NCI-H1436 (cell line): ENCODE measurements at regions not wholly inside any gene's neighbourhood (a gene's known extent, or its start where the extent isn't known, plus 50 kb on each side); places are given as distances from the start of the nearest gene placed in this dataset.

Experiments
- DNase-seq: peaks from one replicate; lab custom pipeline; 2025; lab: John Stamatoyannopoulos, UW

DNA sequence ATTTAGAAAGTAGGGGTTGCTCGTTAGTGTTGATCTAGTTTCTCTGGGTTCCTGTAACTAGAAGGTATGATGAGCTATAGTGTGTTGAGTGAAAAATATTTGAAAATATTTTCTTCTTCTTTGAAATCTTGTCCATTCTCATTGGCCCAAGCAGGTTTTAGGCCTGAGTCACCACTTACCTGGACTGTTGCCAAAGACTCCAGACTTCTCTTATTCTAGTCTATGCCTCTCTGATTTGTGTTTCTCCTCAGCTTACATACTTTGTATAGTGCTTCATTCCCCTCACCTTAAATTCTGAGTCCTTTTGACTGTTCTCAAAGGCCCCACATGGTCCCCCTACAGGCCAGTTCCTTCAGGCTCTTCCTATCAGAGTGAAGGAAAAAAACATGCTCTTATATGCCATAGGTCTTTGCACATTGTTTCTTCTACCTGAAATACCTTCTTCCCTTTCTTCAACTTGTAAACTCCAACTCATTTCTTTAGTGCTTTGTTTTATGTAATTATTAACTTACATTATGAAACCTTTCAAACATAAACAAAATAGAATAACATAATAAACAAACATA, 258.2 kb downstream of the PPP1R2C start:
- no peak for DNase-seq

DNA sequence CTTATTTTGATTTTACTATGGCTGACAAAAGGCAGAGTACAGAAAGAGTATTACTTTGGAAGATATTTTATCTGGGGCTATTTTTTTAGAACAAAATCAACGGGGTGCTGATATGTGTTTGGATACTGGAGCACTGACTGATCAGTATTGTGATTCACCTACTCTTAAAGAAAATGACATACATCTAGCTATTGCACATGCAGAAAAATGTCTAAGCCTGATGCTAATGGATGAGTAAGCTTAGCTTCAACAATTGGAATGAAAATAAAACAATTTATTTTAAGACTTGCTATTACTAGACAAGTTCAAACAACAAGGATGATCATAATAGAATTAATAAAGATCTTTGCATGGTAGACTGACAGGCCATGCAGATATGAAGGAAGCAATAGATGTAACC, 262.0 kb downstream of the PPP1R2C start:
- DNase-seq: no peak

DNA sequence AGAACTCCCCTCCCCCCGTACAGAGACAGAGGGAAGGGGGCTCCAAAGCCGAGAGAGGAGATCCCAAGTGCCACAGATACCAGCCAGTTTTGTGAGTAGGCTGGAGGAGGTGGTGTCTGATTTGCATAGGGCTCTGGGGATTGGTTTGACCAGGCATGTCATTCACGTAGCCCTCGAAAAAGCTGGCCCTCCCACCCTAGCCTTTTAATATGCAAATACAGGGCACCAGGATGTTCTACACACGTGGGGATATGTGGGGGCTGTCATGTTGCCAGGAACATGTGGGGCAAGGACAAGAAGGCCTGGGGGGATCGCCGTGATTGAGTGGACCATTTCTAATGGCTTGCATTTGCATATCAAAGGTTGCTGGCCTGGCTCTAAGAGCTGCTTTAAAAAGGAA, 272.9 kb downstream of the PPP1R2C start:
- no peak for DNase-seq

DNA sequence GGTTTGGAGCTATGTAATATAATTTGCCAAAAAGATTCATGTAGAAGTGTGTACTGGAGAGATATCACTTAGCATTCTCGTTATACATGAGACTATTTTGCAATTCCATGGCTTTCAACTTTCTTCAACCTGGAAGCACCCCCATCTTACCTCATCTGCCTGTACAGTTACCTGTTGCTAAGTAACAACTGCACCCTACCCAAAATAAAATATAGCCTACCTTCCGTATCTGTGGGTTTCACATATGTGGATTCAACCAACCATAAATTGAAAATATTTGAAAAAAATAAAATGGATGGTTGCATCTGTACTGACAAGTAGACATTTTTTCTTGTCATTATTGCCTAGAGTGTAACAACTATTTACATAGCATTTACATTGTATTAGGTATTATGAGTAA, 278.3 kb downstream of the PPP1R2C start:
- no peak for DNase-seq

DNA sequence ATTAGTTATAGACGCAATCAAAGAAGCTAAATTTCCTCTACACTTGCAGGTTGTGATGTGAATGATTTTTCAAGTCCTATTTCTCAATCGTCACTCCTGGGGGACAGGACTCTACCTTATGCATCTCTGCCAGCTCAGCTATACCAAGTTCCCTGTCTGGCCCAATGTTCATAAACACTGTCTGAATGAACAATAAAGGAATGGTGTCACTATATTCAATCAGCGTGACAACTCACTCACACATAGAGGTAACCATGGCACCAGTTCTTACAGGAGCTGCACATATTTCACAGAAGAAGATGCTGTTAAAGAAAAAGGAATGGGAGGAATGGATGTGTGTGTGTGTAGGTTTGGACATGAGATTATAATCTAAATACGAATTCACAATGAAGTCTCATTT, 280.6 kb downstream of the PPP1R2C start:
- DNase-seq: no peak

DNA sequence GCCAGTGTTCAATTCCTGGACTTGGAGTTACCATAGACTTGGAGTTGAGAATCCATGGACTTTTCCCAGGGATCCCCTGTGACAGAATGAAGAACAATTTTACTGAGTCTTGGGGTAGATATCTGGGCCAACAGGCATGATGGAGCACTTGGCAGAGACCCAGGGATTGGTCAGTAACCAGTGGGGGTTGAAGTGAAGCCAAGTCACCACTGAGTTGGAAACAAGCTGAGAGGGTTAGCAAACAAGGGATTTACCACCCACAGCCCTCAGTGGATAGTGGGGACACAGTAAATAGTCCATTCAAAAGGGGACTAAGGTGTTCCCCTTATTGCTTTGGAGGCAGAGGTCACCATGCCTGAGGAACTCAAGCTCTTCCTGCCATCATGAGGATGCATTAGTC, 281.7 kb downstream of the PPP1R2C start:
- no peak for DNase-seq

DNA sequence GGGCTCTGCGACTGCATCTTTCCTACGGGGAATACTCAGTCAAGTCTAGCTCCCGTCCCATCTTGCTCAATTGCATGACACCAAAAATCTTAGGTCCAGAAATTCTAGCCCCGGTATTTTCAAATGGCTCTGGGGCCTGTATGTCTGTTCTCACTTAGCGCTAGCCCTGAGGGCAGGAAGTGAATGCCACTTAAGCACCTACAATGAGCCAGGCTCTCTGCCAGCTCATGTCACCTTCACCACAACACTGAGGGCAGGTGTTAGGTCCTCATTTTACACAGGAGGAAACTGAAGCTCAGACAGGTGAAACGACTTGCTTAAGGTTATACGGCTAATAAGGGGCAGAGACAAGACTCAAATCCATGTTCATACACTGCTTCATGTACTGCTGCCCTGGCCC, 282.8 kb downstream of the PPP1R2C start:
- DNase-seq: peak; percentile 58

DNA sequence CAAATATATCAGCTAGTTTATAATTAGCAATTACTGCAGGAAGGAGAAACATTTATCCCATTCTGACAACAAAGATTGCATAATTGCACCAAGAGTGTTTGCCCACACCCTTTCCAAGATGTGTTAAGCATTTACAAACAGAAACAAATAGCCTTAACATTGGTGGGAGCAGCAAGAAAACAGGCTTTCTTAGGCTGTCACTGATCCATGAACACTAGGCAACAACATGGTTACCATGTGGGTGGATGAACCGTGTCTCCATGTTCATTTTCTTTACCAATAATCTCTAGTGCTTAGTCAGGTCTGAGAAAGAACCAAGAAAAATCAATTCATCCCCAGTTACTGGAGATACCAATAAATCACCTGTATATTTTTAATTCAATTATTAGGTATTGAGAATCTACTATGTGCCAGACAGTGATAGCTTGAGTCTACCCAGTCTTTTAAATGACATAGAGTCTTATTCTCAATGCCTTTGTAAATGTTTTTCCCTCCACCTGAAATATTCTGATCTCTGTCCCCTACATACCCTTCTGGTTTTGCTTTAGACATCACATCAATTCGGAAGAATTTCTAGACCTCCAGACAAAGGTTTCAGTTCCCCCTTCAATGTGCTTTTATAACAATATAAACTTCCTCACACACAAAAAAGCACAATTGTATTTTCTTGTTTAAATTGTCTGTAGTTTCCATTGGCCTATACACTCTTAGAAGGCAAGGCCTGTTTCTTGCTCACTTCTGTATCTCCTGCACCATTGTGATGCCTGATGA, 286.6 kb downstream of the PPP1R2C start:
- DNase-seq: no peak

DNA sequence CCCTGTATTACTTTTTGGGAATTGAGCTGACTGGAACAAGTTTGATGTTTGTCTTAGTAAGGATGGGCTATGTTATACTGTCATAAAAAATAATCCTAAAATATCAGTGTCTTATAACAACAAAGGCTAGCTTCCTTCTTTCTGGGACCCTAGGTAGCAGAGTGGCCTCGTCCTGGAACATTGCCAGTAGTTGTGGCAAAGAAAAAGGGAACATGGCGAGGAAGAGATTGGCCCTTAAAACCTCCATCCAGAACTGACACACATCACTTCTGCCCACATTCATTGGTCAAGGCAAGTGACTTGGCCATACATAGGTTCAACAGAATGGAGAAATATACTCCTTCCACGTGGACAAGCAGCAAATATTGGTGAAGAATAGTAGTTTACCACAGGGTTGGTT, 287.9 kb downstream of the PPP1R2C start:
- no peak for DNase-seq

DNA sequence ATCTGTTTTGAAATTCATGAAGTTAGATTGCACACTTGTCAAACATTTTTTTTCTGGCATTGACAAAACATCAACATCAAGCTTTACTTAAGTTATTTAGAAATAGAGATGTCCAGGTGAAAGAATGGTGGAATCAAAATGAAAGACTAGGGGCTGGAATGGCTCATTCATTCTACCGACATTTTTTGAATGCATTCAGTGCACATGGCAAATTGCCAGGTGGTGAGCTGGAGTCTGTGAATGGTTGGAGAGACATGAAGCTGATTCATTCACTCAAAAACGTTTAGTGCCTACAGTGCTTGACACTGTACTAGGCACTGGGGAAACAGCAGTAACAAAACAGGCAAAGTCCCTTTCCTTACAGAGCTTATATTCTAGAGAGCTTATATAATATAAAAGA, 292.4 kb downstream of the PPP1R2C start:
- DNase-seq: no peak

DNA sequence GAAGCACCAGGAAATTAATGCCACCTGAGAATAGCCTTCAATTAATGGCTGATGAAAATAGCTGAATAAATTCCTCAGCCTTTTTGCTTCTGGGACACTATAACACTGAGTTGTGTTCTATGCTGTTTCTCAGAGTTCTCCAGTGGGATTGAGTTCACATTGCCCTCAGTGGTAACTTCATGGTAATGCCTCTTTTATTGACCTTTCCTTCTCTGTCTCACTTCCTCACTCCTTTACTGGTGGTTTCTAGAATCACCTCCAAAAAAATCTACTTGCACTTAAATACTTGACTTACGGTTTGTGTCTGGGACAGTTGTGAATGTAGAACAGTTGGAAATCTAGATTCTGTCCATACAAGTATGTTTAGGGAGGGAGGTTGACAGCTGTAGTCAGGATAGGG, 293.7 kb downstream of the PPP1R2C start:
- DNase-seq: no peak

DNA sequence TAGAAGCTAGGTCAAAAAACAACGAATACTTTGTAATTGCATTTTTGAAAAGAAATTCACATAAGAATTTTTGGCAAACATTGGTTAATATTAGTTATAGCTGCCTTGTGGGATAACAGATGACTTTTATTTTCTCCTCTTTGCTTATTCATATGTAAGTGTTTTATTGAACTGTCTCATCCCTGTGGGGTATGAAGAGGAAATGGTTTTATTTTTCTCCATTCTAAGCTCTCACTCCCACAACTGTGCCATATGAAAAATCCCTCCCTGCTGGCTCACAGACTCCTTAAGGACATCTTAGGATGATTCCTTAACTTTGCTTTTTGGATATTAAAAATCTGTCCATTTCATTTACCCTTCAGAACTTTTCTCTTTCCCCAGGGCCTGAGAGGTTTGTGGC, 300.6 kb downstream of the PPP1R2C start:
- DNase-seq: no peak

DNA sequence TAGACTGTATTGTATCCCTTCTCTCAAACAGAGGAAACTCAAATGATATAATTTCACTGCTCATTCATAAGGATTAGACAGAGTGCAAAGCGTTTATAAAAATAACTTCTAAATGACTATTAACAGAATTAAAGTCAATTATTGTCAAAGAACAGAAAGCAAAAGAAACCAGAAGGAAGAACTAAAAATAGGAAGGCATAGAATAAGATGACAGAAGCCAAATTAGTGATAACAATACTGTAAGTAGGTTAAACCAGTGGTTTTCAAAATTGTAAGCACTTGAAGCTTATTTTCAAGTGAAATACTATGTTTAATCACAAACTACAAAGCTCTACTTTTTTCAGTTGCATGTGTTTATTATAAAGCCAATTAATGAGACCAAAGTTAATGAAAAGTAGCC, 305.2 kb downstream of the PPP1R2C start:
- no peak for DNase-seq

DNA sequence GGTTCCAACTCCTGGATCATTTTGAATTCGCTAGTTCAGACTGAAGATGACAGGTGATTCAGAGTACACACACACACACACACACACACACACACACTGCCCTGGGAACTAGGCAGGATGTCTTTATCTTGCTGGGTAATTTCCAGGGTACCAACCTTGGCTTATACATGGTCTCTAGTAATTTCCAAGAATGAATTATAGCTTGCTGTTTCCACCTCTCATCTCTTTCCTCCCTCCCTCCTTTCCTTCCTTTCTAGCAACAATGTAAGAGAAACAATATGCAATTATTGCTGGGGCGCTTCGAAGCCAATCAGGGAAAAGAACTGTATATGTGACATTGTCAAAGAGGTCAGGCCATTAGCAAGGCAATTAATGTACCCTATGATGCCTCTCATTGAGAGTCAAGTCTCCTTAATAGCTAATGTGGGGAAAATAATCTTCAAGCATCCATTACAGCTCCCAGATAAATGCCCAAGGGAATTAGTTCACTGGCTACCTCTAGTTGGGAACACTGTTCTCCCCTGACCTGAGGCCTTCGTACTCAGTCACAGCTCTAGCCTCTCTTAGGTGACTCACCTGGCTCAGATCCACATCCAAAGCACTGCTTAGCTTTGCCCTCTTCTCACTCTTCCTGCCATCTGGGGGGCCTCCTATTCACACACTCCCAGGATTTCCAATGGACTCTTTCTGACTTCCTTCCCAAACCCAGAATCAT, 311.5 kb downstream of the PPP1R2C start:
- DNase-seq: no peak

DNA sequence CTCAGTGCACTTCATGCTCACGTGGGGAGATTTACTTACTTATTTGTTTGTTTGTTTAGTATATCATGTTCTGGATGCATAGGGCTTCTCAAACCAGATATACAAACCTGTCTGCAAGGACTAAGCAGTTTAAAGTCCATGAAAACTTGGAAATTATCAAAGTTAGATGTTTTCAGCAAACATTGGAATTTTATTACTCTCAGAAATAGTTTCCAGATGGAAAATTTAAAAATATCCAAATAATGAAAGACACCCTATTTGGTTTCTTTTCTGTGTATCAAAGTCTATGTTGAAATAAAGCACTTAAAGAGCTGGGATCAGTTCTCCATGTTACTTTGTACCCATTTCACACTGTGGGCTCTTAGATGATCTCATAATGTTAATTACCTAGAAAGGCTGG, 312.1 kb downstream of the PPP1R2C start:
- DNase-seq: no peak

DNA sequence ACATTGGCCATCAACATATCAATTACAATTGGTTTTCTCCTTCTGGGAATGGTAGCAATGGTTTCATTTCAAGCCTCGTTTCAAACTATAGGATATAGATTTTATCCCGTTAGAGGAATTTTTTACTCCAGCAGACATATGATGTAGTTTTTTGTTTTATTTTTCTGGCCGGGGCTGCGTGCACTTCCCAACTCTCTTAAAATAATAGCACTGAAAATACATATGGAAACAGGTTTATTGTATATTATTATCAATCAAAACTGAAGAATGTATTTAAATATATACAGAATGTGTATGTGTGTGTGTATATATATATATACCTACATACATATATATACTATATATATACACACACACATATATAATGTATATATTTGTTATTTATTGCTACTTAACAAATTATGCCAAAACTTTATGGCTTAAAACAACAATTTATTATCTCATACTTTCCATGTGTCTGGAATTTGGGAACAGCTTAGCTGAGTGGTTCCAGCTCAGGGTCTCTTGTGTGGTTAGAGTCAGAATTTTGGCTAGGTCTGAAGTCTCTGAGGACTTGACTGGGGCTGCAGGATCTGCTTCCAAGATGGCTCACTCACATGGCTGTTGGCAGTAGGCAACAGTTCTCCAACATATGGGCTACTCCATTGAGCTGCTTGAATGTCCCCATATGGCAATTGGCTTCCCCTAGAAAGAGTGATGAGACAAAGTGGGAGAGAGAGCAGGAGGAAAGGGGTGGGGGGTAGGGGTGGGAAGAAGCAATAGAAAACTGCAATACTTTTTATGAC, 314.1 kb downstream of the PPP1R2C start:
- DNase-seq: no peak

DNA sequence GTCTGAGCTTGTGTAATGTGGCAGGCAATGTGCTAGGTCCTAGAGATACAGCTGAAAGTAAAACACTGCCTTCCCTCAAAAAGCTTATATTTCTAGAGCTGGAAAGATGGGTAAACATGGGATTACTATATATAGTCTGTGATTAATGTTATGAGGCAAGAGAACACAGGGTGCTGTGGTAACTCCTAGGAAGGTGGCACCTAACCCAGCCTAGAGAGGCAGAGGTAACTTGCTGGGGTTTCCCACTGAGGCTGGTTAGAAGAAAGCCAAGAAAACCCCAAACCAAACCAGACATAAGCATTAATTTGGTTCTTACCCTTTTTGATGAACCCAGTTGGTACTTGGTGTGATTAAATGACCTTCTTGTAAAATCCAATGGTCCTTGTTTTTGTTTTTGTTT, 315.0 kb downstream of the PPP1R2C start:
- DNase-seq: no peak

DNA sequence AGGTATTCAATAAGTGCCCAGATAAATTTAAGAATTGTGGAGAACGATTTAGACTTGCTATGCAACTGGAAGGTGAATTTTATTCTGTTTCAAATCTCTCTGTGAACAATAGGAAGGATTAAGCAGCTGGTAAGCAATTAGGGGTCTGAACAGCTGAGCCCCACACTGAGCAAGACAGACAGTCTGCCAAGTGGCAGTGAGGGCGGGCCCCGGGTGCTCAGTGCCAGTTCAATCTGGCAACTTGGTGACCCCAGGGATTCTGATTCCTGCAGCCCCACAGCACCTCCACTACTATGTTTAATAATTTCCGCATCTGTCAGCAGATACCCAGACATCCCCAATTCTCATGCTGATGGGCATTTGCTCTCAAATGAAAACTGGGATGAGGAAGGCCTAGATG, 317.3 kb downstream of the PPP1R2C start:
- no peak for DNase-seq

DNA sequence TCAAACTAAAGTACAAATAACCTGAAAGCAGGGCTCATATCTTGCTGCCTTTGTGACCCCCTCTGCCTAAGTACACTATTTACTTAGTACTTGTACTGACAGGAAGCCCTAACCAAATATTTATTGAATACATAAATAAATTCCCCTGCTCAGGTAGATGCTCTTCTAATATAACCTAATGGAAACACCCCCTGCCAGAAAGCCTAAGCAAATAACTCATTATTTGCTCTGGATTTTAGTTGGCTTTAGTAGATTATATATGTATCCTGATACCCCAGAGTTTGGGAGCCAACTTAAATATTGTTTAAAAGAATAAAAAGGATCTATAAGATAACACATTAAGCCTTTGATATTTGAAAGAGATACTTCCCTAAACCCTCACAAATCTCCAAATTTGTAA, 318.2 kb downstream of the PPP1R2C start:
- no peak for DNase-seq

DNA sequence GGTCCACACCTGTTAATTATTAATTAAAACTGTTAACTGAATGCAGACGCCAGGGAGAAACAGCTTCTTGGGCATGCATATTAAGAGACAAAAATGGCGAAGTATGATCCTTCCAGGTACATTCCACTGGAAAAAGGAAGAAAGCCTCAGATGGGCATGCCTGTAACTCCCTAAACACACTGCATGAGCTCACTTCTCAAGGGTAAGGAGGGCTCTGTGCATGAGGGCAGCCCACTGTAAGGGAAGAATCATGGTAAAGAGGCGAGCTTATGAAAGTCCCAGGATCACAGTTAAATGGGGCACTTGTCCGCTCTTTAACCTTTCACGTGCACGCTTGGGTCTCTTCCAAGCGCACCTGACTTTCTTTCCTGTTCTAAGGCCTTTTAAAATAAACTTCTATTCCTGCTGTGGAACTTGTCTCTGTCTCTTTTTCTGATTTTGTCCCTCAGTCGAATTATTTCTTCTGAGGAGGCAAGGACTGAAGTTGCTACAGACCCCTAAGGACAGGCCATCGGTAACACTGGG, 321.7 kb downstream of the PPP1R2C start:
- no peak for DNase-seq

DNA sequence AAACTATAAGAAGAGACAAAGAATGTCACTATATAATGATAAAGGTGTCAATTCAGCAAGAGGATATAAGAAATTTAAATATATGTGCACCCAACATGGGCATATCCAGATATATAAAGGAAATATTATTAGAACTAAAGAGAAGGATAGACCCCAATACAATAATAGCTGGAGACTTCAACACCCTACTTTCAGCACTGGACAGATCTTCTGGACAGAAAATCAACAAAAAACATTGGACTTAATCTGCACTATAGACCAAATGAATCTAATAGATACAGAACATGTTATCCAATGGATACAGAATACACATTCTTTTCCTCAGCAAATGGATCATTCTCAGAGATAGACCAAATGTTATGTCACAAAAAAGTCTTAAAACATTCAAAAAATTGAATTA, 327.7 kb downstream of the PPP1R2C start:
- DNase-seq: no peak

DNA sequence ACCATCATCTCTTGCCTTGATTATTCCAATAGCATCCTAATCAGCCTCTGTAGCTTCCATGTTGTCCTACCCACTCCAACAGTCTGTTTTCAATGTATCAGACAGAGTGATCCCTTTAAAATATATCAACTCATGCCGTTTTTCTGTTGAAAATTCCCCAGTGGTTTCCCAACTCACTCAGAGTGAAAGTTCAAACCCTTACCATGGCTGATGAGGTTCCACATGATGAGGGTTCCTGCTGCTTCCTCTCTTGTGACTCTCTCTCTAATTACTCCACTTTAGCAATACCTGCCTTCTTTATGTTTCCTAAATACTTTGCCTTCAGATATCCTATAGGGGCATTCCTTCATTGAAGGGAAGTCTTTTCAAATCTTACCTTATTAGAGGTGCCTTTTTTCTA, 334.7 kb downstream of the PPP1R2C start:
- DNase-seq: no peak

DNA sequence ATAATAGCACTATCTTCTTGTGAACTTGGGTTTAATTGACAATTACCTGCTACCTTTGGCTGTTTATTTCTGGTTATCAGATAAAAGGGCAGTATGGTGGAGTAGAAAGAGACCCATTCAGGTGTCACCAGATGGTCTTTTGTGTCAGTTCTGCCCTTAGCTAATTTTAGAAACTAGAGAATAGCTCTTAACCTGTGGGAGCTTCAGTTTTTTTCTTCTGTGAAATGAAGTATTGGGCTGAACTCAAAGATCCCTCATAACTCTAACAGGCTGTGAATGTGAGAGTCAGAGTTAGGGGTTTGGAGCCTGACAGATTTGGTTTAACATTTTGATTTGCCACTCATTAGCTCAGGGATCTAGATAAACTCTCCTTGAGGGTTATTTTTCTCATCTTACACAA, 335.2 kb downstream of the PPP1R2C start:
- DNase-seq: no peak
